GM19397 (cell line): ENCODE measurements at regions not wholly inside any gene's neighbourhood (a gene's known extent, or its start where the extent isn't known, plus 50 kb on each side); places are given as distances from the start of the nearest gene placed in this dataset.
"Not testable (repeated sequence)": the region's sequence is repeated elsewhere in the genome, so short reads cannot be mapped to it uniquely, and the experiment has no call there.

Experiments
- ATAC-seq: cut with Tn5 transposase; IDR thresholded peaks from one replicate; pipeline ENCODE4 v1.9.1; 2021; ENCODE audit warnings: mild to moderate bottlenecking, moderate library complexity; ENCODE audit not compliant: unreplicated experiment

- ATAC-seq, result no peak
Measured at GRCh38 chr4:137754652-137755471, 222.6 kb upstream of the PCDH18 start.

- ATAC-seq, result no peak
Measured at GRCh38 chr4:137749466-137749865, 217.2 kb upstream of the PCDH18 start.

- no peak for ATAC-seq
Measured at GRCh38 chr4:137748616-137749015, 216.3 kb upstream of the PCDH18 start.

DNA sequence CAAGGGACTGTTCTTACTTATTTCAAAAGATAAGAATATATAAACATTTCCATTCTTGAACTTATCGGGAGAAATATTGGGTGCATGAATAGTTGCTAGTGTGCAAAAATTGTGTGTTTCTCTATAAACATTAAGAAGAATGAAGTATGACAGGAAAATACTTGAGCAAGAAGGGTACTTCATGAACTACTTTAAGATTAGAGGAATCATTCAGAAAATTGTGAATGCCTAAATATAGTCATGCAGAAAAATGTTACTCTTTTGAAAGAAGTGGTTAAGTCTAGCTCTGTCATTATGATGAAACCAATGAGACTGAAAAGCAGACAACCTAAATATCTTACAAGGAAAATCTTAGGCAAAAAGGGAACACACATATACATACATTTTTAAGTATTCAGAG is 207.8 kb upstream of the PCDH18 start:
- ATAC-seq, result no peak

GRCh38 chr4:137739391-137739790 is 207.1 kb upstream of the PCDH18 start:
- no peak for ATAC-seq

DNA sequence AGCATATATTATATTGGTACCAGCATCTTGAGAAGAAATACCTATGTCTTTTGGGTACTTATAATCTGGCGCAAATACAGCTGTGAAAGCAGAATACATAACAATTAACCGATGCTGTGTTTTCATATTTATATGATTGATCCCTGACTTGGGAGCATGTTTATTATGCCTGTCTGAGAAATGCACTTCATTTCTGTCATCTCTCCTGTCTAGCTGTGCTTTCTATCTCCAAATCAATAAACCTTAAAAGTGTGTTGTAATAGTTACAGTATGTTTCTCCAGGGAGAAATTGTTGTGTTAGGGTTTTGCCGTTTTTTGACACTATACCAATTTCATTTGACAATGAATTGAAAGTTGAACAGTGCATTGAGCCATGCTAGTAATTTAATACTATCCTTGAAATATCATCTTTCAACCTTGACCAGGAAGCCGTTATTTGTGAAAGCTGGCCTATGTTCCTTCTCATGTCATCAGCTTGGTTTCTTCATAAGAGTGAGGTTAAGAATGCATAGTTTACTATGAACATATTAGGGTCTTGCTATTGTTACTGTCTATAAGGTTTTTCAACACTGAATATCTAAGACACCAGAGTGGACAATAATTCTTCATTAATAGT is 206.2 kb upstream of the PCDH18 start:
- no peak for ATAC-seq

GRCh38 chr4:137735561-137736104 is 203.3 kb upstream of the PCDH18 start:
- no peak for ATAC-seq

DNA sequence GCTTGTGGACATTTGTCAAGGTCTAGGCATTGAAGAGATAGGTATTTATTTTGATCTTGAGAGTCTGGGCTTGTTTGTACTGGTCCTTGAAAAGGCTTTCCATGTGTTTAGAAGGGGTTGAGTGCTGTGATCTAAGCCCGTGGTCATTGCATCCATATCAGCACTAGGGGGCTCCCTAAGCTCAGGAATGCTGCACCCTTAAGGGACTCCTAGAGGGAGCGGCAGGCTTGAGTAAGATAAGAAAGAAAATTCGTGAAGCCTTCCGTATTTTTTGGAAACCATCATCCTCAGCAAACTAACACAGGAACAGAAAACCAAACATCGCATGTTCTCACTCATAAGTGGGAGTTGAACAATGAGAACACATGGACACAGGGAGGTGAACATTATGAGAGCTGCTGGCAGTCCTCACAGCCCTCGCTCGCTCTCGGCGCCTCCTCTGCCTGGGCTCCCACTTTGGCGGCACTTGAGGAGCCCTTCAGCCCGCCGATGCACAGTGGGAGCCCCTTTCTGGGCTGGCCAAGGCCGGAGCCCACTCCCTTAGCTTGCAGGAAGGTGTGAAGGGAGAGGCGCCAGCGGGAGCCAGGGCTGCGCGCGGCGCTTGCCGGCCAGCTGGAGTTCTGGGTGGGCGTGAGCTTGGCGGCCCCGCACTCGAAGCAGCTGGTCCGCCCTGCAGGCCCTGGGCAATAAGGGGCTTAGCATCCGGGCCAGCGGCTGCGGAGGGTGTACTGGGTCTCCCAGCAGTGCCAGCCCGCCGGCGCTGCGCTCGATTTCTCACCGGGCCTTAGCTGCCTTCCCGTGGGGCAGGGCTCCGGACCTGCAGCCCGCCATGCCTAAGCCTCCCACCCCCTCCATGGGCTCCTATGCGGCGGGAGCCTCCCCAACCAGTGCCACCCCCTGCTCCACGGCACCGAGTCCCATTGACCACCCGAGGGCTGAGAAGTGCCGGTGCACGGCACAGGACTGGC is 201.2 kb upstream of the PCDH18 start:
- not testable (repeated sequence) for ATAC-seq

GRCh38 chr4:137722910-137723309 is 190.6 kb upstream of the PCDH18 start:
- ATAC-seq, result no peak

DNA sequence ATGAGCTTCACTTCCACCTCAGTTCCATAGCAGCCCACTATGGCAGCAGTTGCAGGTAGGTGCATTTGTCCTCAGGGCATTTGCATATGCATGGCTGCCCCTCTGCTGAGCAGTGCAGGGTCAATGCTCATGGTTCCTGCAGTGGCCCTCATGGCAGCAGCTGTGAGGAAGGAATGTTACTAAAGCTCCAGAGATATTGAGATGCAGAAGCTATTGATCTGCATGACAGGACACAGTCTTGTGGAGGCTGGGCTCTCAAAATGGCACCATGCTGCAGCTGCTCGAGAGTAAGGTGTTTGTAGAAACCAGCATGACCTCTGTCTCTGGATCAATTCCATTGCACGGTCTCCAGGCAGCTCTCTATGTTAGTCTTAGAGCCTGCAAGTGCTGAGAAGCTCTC is 179.2 kb upstream of the PCDH18 start:
- ATAC-seq, result no peak

- ATAC-seq, result no peak
Measured at GRCh38 chr4:137707626-137708025, 175.3 kb upstream of the PCDH18 start.

DNA sequence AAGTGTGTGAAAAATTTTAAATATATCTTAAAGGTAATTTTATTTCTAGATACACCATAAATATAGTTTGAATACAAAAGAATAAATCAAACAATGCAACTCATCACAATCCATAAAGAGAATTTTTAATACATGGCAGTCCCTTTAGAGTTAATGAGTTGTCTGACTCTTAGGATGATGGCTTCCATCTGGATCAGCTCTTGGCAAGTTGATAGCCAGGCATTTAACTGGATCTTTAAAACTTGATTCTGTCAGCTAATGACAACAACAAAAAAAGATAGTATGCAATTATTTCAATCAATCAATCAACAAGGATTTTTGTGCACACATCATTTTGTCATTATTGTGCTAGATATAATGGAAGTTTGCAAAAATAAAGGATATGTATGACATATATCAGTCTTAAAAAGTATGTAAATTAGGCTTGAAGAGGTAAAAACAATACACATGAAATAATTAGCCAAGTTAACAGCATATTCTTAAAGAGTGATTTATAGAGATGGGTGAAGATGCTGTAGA is 174.9 kb upstream of the PCDH18 start:
- no peak for ATAC-seq

- ATAC-seq, result no peak
Measured at GRCh38 chr4:137705171-137705783, 173.0 kb upstream of the PCDH18 start.

DNA sequence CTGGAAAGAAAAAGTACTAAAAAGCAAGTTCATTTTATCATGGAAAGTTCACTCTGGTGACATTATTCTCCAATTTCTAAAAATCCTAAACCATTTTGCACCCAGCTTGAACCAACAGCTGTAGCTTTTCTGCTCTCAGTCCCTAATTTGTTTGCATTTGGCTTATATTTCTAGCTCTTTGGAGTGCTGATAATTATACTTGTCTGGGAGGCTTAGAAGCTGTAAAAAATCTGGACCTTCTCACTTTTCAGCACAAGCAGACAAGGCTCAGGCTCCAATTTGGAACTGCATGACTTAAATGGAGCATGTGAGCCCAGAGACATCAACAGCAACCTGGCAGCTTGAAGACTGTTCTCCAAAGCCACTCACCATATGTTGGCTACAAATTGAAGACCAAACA is 170.9 kb upstream of the PCDH18 start:
- ATAC-seq, result no peak

DNA sequence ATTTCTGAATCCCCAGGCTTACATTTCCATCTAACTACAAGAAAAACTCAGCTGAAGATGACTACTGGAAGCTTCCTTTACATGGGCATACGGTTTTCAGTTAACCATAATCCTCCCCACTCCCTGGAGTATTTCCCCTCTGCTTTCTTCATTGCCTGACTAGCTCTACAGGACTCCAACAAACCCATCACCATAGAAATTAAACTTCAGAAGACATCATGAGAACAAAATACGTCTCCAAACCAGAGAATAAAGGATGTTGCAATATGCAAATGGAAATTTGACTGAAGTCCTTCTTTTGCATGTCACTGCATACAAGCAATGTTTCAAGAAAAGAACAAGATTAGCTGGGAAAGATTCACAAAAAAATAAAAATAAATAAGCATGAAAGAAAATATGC is 170.2 kb upstream of the PCDH18 start:
- no peak for ATAC-seq

DNA sequence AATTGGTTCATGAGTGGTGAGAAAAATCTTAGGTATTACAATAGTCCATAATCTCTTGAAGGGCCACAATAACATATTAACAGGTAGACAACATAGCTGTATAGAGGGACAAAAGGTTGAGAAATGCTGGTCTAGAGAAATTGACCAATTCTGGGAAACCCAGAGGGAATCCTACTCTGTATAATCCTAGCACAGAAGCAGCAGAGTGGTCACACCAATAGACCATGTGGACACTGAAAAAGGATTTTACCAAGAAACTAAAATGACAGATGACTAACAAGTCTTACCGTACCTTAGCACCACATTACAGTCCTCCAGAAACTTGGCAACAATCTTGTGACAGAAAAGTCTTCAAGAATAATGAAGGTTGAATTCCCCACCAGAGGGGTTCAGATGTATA is 169.1 kb upstream of the PCDH18 start:
- ATAC-seq, result no peak

GRCh38 chr4:137700751-137701150 is 168.5 kb upstream of the PCDH18 start:
- ATAC-seq, result no peak

GRCh38 chr4:137700072-137700471 is 167.8 kb upstream of the PCDH18 start:
- ATAC-seq, result no peak

DNA sequence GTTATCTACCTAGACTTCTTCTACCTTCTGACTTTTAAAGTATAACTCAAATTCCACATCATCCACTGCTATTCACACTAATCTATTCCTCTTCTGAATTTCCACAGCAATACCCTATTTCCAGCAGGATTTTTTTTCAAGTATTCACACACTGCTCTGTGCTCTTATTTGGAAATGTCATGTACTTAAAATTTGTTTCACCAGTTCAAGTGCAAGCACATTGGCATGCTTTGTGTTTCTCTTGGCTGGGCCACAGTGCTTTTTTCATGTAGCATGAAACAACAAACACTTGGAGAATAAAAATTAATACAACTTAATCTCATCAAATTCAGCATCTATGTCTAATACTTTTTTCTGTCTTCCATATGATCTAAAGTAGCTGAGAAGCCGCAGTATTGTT is 161.8 kb upstream of the PCDH18 start:
- no peak for ATAC-seq

DNA sequence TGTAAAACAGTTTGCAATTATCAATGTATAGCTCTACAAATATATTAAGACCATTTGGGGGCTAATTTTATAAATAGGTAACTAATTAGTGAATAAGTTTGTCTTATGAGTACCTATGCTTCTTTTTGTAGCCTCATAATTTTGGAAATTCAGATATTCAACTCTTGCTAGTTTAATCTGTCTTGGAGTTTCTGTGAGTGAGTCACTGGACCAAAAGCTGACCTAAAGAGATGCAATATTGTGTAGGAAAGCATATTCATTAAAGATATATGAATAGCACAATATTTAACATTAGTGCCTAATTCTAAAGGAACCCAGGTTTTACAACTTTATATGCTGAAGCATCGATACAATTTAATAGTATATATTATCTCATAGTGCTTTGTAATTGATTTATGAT is 161.3 kb upstream of the PCDH18 start:
- no peak for ATAC-seq

DNA sequence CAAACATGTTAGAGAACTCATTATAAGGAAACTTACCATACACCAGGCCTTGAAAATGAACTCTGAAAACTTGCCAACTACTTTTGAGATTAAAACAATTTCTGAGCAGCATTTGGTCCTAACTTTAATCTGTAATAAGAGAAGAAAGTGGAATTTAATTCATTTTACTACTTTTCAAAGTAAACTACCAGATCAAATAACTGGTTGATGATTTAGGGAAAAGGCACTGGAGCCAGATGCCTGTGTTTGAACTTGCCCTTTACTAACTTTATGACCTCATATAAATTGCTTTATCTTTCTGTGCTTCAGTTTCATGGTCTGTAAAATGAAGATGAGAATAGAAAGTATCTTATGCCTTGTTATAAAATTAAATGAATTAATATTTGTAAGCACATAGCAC is 159.9 kb upstream of the PCDH18 start:
- ATAC-seq, result no peak
